HG03097 (cell line): ENCODE measurements at regions not wholly inside any gene's neighbourhood (a gene's known extent, or its start where the extent isn't known, plus 50 kb on each side); places are given as distances from the start of the nearest gene placed in this dataset.

Experiments
- ATAC-seq: cut with Tn5 transposase; IDR thresholded peaks from one replicate; pipeline ENCODE4 v1.9.1; 2021; ENCODE audit not compliant: unreplicated experiment, low FRiP score

DNA sequence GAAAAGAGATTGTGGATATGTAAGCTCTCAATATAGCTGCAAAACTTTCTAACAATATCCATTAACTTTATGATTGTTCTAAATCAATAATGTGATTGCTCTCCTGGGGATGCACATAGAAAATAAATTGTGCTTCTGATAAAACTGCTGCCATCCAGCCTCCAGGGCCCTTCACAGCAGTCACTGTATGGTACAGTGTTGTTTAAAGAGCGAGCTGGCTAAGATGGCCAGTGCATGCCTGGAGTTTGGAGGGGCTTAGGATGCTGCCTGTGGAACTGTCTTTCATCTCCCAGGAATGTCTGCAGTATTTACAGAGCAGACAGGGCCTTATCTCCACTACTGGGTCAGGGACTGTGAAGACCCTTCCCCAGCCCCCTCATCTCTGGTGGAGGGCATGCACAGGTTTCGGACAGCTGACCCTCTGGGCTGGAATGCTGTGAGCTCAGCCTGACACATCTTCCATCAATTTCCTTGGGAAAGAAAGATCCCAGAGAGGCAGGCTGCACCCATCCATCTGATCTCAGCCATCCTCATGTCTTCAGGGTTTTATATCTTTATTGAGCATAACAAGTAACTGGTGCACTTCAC is 137.0 kb downstream of the PLPP3 start:
- ATAC-seq: no peak

DNA sequence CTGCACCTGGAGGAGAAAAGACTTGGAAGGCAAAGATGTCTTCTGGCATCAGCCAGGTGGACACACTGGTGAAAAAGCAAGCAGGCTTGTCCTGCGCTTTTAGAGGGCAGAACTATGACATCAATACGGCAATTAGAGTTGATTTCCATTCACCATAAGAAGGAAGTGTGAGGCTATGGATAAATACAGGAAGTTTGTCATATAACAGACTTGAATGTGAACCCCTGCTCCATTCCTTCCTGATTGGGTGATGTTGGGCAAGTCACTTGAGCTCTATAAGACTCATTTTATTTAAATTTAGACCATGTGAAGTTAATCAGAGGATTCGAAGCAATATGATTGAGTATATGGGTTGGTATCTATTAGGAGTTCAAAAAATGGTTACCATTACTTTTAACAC is 137.8 kb downstream of the PLPP3 start:
- ATAC-seq: no peak

DNA sequence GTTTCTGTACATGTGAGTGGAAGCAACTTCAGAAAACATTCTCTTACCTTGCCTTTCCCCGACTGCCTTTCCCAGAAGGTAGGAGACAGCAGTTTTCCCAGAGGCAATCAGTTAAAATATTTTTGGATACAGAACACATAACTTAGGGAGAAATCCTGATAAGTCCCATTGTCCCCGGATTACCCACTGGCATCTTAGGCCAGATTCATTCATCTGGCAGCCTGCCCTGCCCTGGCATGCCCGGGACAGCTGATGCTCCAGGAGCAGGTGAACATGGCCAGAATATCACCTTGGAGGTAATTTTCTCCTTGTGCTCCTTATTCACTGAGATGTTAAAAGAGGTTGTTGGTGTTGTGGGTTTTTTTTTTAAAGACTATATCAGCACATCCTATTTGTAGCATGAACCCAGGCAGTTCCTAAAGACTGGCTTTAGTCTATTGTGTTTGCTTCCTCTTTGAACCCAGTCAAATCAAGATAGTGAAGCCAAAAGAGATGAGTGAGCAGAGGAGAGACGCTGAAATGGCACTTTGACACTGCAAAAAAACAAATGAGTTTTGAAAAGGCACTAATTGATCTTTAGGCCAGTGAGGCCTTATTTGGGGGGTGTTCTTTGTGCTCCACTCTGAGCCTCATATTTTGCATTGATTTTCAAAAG is 139.6 kb downstream of the PLPP3 start:
- no peak for ATAC-seq

DNA sequence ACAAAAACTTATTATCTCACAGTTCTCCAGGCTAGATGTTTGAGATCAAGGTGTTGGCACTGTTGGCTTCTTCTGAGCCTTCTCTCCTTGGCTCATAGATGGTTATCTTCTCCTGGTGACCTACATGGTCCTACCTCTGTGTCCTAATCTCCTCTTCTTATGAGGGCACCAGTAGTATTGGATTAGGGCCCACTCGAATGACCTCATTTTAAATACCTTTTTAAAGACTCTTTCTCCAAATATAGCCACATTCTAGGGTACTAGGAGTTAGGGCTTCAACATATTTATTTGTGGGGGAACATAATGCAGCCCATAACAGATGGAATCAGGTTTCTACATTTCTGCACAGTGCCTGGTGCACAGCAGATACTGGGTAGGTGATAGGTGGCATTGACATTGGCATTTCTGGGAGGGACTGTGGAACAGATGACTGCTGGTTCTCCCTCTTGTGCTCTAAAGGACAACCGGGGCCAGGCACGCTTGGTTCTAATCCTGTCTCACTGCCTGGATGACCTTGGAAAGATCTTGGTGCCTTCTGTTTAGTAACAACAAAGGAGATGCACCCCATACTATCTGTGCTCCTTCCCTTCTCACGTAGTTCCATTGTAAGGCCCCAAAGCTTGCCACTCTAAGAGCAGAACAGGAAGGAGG is 140.3 kb downstream of the PLPP3 start:
- ATAC-seq: no peak

DNA sequence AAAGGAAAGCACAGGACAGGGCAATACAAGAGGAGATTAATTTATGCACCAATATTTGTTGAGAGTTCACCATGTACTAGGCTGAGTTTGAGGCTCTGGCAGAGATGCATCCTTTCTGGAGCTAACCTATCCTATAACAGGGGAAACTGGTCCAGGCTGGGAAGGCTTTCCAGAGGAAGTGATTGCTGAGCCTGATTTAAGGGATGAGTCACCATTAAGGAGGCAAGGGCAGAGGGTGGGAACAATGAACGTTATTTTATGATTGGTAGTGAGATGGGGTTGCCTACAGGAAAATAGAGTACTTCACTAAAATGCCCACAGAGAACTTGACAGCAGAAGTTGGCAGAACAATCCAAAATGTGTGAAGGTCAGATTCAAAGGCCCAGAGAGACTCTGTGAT is 141.4 kb downstream of the PLPP3 start:
- ATAC-seq: no peak

DNA sequence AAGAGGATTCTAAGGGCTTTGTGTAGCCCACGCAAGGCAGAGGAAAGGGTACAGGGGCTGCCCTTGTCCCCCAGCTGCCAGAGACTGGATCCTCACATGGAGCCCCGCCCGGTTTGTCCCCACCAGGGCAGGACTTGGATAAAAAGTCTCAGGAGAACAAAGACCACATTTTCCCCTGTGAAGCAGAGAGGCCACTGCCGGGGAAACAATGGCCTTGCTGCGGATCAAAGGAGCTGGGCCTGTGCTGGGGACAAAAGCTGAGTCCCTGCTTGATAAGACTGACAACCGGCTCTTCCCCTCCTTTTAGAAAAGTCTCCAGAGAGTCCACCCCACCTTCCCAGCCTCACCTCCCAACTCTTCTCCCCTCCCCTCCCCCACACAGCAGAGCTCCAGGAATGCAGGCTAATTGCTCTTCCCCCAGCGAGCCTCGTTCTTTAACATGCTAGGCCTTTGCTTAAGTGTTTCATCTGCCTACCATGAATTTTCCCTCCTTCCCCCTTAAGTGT is 142.4 kb downstream of the PLPP3 start:
- no peak for ATAC-seq

DNA sequence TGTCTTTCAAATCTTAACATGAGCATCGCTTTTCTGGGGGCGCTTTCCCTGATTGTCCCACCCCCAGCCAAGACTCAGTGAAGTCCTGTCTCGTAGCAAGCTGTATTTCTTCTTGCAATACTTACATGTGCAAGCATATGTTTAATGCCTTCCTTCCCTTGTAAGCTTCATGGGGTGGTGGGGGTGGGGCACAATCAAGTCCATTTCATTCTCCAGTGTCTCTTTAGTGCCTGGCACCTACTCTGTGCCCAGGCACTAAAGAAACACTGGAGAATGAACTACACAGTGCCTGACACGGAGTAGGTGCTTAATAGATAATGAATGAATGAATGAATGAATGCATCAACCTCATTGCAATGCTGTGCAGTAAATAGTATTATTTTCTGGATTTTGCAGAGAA is 143.1 kb downstream of the PLPP3 start:
- ATAC-seq: no peak

DNA sequence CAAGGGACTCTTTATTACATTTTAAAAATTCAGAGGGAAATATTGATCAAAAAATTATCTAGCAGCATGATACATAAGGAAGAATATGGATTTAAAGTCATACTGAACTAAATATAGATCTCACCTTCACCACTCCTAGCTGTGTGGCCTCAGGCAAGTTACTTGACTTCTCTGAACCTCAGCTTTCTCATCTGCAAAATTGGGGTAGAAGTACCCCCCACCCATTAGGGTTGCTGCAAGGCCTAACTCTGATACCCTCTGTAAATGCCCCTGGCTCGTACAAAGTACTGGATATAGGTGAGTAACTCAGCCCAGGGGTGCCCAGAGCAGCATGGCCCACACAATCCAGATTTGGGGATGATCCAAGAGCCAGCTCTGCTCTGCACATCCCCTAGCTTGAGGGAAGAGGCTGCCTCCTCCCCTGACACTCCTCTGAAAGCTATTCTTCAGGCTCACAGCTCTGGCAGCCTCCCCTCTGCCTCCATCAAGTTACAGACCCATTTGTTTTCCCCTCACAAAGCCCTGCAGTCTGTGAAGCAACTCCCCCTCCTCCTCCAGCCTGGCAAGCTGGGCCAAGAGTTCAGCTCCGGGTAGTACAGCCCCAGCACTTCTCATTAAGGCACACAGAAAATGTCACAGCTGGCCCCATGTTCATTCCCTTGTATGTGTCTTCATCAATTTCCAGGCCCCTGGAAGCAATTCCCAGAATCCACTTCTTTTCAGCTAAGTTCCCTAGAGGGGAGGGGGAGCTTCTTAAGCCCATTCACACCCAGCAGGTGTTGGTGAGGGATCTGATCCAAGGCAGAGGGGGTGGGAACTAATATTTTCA is 143.7 kb downstream of the PLPP3 start:
- no peak for ATAC-seq

DNA sequence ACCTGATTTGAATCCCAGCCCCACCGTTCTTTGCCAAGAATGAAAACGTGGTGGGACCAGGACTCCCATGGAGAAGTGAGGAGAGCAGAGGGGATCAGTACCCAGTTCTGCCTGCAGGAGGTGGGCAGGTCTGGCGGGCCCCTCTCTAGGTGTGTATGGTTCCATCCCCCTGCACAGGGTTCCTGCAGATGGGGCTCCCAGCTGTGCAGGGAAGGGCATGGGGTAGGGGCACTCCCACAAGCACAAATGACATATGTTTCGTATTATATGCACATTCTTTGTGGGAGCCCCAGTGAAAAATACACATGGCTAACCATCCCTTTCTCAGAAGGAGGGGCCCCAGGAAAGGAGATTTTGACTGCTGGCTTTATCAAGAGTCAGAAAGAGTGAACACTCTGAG is 144.6 kb downstream of the PLPP3 start:
- ATAC-seq: no peak

DNA sequence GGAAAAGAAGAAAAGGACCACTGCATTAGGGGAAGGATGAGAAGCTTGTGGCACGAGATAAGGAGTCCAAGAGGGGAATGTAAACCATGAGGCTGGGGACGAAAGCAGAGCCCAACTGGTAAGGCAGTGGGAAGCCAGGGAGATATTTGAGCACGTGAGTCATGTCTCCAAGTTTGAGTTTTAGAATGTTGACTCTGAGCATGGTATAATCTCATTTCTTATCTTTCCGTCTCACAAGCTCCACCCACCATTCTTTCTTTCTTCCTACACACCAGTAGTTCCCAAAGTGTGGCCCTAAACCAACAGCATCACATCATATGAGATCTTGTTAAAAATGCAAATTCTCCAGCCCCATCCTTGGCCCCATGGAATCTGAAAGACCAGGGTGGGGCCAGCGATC is 145.3 kb downstream of the PLPP3 start:
- no peak for ATAC-seq

DNA sequence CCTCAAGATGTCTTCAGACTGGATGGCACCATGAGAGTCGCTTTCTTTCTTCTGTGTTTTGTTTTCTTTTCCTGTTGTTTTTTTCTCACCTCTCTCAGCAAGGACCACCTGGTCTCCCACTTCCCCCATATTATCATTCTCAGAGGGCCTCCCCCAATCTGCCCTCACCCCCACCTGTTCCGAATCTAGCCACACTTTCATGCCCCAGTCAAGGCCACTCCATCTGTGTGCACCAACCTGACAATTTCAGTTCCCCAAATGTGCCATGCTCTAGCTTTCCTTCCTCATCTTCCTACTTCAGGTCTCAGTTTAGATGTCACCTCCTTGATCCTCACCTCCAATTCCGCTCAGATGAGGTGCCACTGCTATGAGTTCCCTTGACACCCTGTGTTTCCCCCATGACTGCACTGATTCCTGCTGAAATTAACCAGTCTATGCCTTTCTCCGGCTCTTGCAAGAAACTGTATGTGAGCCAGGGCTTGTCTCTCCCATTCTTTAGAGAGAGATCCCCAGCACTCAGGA is 146.2 kb downstream of the PLPP3 start:
- ATAC-seq: no peak

DNA sequence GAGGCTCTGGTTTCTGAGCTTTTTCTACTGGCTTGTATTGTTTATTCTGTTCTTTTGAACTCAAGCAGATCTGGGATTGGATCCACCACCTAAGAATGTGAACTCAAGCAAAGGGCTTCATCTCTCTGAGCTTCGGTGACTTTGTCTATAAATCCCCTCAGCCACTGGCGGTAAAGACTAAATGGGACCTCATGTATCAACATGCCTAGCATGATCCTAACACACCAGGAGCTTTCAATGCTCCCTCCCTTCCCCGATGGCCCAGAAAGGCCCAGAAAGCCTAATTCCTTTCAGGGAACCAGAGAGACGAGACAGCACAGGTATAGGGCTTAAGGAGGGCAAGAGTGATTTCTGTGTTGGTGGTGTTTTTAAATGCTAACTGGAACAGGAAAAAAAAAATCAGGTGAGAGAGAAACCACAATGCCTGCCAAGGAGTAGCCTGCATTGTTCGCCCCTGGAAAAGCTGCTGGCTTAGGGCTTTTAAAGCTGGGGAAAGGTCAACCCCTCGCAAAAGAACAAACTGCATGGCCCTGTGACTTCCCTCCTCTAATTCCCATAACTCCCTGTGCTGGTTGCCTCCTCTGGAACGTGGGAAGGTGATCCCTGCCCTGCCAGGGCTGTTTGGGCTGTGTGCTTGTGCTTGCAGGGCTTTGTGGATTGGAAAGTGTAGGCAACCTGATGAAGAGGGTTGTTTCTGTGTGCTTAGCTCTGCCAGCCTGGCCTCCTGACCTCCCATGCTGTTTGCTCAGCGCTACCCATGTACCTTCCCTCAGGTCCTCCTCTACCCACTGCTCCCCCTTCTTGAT is 147.0 kb downstream of the PLPP3 start:
- ATAC-seq: no peak

DNA sequence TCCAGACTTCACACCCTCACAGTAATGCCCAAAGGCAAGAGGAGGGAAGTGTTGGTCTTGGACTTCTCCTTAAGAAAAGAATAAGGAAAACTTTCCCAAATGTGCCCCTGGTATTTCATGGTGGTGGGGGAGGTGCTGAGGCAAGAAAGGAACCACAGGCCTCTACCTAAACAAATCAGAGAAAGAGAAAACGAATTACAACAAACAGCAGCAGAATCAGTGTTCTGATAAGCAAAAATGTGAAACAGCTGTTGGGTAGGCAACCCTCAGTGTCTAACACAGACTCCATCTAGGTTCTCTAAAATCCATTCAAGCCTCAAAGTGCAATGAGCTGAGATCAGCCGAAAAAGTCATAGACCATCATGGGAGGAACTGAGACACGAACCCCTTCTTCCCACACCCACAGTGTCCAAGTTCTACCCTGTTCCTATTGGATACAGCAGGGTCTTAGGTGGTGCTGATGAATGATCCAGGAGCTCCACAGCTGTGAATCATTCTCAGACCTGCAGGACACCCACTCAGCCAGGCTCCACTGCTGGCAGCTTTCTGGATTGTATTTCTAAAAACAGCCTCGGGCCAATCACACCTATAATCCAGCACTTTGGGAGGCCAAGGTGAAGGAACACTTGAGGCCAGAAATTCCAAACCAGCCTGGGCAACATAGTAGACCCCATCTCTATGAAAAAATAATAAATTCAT is 149.1 kb downstream of the PLPP3 start:
- ATAC-seq: no peak

DNA sequence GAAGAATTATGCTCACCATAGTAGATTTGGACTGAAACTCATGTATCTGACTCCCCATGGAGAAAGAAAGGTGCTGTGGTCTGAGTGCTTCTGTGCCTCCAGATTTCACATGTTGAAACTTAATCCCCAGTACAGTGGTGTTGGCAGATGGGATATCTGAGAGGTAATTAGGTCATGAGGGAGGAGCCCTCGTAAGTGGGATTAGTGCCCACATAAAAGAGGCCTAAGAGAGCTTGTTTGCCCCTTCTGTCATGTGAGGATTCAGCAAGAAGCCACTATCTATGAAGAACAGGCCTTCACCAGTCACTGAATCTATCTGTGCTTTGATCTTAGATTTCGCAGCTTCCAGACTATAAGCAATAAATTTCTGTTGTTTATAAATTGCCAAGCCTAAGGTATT is 150.1 kb downstream of the PLPP3 start:
- ATAC-seq: no peak

DNA sequence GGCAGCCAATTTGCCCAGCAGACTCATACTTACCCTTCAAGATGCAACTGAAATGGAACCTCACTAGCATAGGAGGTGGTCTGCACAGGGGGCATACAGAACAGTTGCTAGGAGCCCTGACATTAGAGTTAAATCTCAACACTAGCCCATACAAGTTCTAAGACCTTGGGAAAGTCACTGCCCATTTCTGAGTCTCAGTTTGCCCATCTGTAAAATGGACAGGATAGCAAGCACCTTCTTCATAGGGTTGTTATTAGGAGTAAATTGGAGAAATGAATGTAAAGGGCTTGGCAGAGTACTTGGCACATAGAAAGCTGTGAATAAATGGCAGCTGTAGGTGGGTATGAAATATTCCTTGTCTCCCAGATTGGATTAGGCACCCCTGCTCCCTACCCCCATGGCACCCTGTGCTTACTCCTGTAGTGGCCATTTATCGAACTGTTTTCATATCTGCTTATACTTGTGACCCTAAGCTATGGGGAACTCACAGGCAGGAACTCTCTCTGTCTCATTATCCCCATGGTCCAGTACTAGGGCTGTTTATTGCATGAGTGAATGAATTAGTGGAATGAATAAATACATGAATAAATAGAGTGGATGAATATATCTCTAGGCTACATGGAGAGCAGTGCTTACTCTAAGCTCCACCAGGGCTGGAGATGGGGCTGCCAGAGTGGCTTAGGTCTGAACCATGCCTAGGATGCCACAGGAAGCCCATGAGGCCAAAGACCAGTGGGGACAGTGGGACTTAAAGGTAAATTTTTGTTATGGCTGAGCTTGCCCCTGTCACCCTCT is 152.6 kb downstream of the PLPP3 start:
- ATAC-seq: no peak

DNA sequence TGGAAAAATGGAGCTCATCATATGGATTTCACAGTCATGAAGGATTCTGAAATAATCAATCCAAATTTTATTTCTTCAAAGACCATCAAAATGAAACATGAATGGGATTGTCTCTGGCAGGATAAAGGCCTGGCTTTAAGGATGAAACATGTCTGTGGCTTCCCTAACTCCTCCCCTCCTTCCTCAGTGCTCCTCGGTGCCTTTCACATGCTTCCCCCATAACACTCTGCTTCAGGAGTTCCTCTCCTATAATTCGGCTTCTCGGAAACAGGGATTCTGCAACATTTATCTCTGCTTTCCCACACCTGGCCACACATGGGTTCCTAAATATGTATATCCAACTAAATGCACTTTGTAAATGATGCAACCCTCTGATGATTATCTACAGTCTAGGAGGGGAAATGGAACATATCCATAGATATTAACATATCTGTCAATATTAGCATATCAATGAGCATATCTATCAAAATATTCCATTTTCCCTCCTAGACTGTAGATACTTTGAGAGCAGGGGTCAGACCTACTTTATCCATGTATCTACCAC is 153.8 kb downstream of the PLPP3 start:
- ATAC-seq: no peak

DNA sequence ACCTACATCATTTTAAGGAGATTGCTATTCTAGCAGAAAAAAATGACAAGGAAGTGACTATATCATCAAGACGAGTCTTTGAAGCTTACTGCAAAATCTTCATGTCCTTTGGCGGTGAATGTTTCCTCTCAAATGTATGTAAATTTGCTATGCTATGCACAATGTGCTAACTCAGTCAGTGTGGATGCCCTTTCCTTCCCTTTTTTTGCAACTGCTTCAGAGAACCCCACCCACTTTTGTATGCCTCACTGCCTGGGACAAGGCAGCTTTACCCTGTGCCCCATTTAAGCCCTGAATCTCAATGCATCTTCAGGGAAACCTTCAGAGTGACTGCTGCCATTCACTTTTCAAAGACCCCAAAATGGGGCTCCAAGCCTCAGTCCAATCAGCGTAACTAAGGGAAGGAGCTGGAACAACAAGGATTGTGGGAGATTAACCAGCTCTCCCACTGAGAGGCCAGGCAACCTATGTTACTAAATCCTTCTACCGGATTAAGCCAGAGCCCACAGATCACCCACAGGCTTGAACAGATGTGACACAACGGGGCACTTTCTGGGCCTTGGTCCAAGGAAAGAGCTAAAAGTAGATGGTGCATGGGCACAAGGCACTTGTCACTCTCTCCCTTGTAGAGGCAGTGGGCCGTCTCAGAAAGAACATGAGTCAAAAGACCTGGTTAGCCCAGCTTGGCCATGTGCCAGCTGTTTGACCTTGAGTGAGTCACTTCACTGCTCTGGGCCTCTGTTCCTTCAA is 154.4 kb downstream of the PLPP3 start:
- no peak for ATAC-seq

DNA sequence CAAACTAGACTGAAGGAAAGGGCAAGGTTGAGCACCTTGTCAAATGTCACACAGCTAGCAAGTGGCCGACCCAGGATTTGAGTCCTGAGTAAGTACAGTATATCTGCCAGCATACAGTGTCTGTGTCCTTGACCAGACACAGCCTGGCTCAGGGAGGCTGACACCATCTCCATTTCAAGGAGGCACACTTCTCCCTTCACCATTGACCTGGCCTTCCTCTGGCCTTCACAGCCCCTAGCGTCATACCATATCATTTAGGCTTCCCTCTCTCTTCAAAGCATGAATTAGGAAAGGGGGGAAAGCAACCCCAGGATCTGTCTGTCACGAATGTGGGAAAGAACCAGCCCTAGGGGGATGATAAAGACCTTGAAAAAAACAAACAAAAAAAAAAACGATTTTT is 155.6 kb downstream of the PLPP3 start:
- ATAC-seq: no peak
